Pancreas (tissue), 10 donors: ENCODE measurements at regions not wholly inside any gene's neighbourhood (a gene's known extent, or its start where the extent isn't known, plus 50 kb on each side); places are given as distances from the start of the nearest gene placed in this dataset.
A peak's percentile ranks its signal among the peaks of the same experiment; 100 is the strongest.

ENCODE experiments used
- ATAC-seq, 4 donors: fragments of 200-7000 bp; cut with Tn5 transposase; one replicate each; pipeline versions ENCODE4 v1.8.0 to v1.9.1; 2020; ENCODE audit warnings: mild to moderate bottlenecking in 4 of 4, moderate library complexity in 4 of 4
- DNase-seq, 6 donors: peaks; one replicate each; pipeline ENCODE4 v3.0.0-alpha.2; 2020
- FAIRE-seq: peaks from 2 replicates; lab custom pipeline; 2012; peaks lifted over from hg19 to GRCh38; lab: Jason Lieb, UNC
- H3K27ac ChIP-seq, 4 donors: fragments of 200-600 bp; sonication (generic); 1 replicate in 3 of 4; 2 replicates in 1 of 4; pipeline versions ENCODE4 v1.5.0 to v1.8.0; 2020
- H3K27me3 ChIP-seq, 4 donors: fragments of 200-600 bp; one replicate each; pipeline ENCODE4 v1.8.0; 2021
- H3K36me3 ChIP-seq, 3 donors: fragments of 200-600 bp; sonication (generic) in 1 of 3; one replicate each; pipeline versions ENCODE4 v1.5.0 to v1.8.0; 2020 to 2021
- H3K4me1 ChIP-seq, 3 donors: fragments of 200-600 bp; one replicate each; pipeline ENCODE4 v1.8.0; 2021
- H3K4me3 ChIP-seq, 4 donors: fragments of 200-600 bp; sonication (generic) in 2 of 4; one replicate each; pipeline versions ENCODE4 v1.5.0 to v1.8.0; 2020 to 2021
- H3K9me3 ChIP-seq, 4 donors: fragments of 200-600 bp; one replicate each; pipeline ENCODE4 v1.8.0; 2021
- CTCF ChIP-seq, 4 donors: fragments of 200-600 bp; sonication (generic) in 3 of 4; IDR thresholded peaks; one replicate each; pipeline versions ENCODE4 v1.5.0 to v1.8.0; 2021; ENCODE audit warnings: antibody characterized with exemption in 4 of 4
- WGBS, 2 donors: extraction: QIAGEN DNeasy Blood & Tissue Kit; methylation state at CpG; one replicate each; pipeline ENCODE4 v1.1.7; 2013; 5-methylcytosine and 5-hydroxymethylcytosine counted together
- intact Hi-C, 3 donors: fragments of 100-400 bp; cut with DNase I; formaldehyde crosslinking; loops; one replicate each; pipeline versions ENCODE4 v1.11.1 to v1.14.2; 2022
- donor health status: healthy with polysubstance abuse.
- donor health status: DM: no; HTN: no; CAD: no; lungs with moderate emphysema.
- donor health status: DM: no; HTN: no; CAD: no.
- donor health status: control.
- donor health status: control.
- donor health status: Bipolar disorder and iron deficiency.
- donor health status: DM: yes; HTN: yes; CAD: no.
- donor health status: DM: no; HTN: no; CAD: no.
- donor health status: DM: no; HTN: no; CAD: no.
- donor health status: DM: yes; HTN: yes; CAD: no.

GRCh38 chr18:78762753-78763152 lies 216.9 kb upstream of the SALL3 start:
- 73 to 83% methylated on average over 8 of the region's 8 CpGs for WGBS, 2 donors

GRCh38 chr18:78764544-78764943 lies 215.1 kb upstream of the SALL3 start:
- Histone ChIP-seq H3K27ac (no peak overlapping the region), H3K9me3 (no peaks in the 10 kb centered on the region), H3K4me1 (peaks cover 0 to 6% (median 0%) of the 10 kb centered on the region in 3 donors), H3K27me3 (peaks cover 0 to 5% (median 0%) of the 10 kb centered on the region in 4 donors), H3K36me3 (no peaks in the 10 kb centered on the region), H3K4me3 (no peak overlapping the region)
- intact Hi-C loops, result no loop called here
- no peak for FAIRE-seq
- peak in 1 of 6 donors; percentile 40 for DNase-seq
- ATAC-seq, result no peak
- TF ChIP-seq CTCF (IDR thresholded peaks at IDR 0.05), result no peak
- WGBS, 2 donors, result 59 to 73% methylated on average over 10 of the region's 10 CpGs

More at GRCh38 chr18:78762753-78763152, 216.9 kb upstream of the SALL3 start:
- Histone ChIP-seq H3K36me3 (no peaks in the 10 kb centered on the region), H3K27ac (no peak overlapping the region), H3K27me3 (peaks cover 0 to 5% (median 0%) of the 10 kb centered on the region in 4 donors), H3K4me3 (no peak overlapping the region), H3K4me1 (no peaks in the 10 kb centered on the region), H3K9me3 (no peaks in the 10 kb centered on the region)
- intact Hi-C loops, result no loop called here
- ATAC-seq (no peak), DNase-seq (no peak), FAIRE-seq (no peak)
- no peak for TF ChIP-seq CTCF (IDR thresholded peaks at IDR 0.05)

GRCh38 chr18:78765142-78765541 lies 214.5 kb upstream of the SALL3 start:
- no peak for TF ChIP-seq CTCF (IDR thresholded peaks at IDR 0.05)
- no peak overlapping the region for H3K27ac ChIP-seq
- peaks cover 0 to 5% (median 0%) of the 10 kb centered on the region in 4 donors for H3K27me3 ChIP-seq
- H3K4me3 ChIP-seq, result no peak overlapping the region
- intact Hi-C loops, result no loop called here
- no peak for ATAC-seq
- peaks cover 0 to 6% (median 0%) of the 10 kb centered on the region in 3 donors for H3K4me1 ChIP-seq
- 66 to 85% methylated on average over 12 of the region's 12 CpGs for whole genome bisulfite sequencing, 2 donors
- DNase-seq, result peak in 1 of 6 donors; percentile 45
- H3K36me3 ChIP-seq, result no peaks in the 10 kb centered on the region
- no peaks in the 10 kb centered on the region for H3K9me3 ChIP-seq
- FAIRE-seq, result no peak

- ATAC-seq, result no peak
- DNase-seq, result peak in 1 of 6 donors; percentile 32
- Histone ChIP-seq H3K4me3 (no peak overlapping the region), H3K9me3 (no peaks in the 10 kb centered on the region), H3K27me3 (peaks cover 0 to 5% (median 0%) of the 10 kb centered on the region in 4 donors), H3K27ac (no peak overlapping the region), H3K4me1 (peaks cover 0 to 6% (median 0%) of the 10 kb centered on the region in 3 donors), H3K36me3 (no peaks in the 10 kb centered on the region)
- intact Hi-C loops, result no loop called here
- FAIRE-seq, result no peak
- 67 to 81% methylated on average over 23 of the region's 23 CpGs for WGBS, 2 donors
- no peak for TF ChIP-seq CTCF (IDR thresholded peaks at IDR 0.05)
These were observed 213.9 kb upstream of the SALL3 start for GRCh38 chr18:78765637-78766281.
